ENCODE measurements at regions not wholly inside any gene's neighbourhood (a gene's known extent, or its start where the extent isn't known, plus 50 kb on each side); places are given as distances from the start of the nearest gene placed in this dataset.
"Not testable (repeated sequence)": the region's sequence is repeated elsewhere in the genome, so short reads cannot be mapped to it uniquely, and the experiment has no call there.

- DNase-seq, result no peak
These were observed 508.1 kb downstream of the STIM2 start for GRCh38 chr4:27368781-27369180.

DNA sequence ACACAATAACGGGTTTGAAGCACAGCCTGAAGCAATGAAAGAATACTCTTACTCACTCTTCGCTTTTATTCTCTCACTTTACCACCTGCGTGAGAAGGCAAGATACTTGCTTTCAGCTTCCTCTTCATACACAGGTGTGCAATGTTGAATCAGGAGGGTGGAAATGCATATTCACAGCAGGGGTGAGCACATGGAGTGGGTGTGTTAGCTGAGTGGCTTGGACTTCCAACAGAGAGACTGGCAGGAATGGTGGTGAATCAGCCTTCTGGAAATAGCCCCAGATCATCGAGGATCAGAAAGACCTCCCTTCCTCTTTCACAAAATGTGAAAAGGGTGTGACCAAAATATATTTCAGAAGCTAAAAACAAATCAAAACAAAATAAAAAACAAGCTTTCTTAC lies 521.2 kb downstream of the STIM2 start:
- DNase-seq, result no peak

DNA sequence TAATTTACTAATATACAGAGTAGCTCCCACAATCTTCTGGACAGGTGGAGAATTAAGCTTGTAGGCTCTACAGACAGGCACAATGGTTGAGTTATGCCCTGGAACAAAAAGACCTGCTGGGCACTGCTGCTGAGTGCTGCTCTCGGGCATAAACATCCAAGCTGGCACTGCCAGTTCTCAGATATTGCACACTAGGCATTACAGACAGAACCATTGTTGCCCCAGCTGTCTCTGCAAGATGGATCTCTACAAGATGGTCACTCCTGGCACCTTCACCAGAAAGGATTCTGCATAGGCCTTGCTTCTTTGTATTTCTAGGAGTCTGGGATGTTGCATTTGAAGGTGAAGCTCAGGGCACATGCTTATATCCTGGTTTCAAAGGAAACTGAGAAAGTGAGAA lies 527.1 kb downstream of the STIM2 start:
- no peak for DNase-seq

GRCh38 chr4:27397886-27398285 lies 537.2 kb downstream of the STIM2 start:
- DNase-seq, result no peak

DNA sequence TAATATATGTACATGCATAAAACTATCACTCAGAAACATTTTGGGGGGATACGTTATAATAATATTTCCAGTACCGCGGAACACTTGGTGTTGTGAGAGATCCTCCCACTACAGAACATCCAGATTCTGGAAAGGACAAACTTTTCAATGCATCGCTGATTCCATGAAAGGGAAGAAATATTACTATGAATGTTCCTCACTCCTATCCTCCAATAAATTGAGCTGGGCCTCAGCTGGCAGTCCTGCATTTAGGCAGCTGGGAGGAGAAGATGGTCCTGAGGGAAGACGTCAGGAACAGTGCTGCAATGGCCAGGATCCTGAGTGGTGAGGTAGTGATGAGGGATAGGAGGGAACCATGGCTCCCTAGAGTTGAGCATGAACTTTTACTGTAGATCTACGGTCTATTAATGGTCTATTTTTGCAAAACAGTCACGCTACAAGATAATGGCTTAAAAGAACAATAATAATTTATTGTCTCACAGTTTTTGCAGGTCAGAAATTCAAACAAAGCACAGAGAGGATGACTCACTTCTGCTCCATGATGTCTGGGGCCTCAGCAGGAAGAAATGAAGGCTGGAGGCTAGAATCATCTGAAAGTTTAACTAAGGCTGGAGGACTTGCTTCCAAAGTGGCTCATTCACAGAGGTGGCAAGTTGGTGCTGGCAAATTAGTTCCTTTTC lies 538.1 kb downstream of the STIM2 start:
- no peak for DNase-seq

- DNase-seq, result no peak
These were observed 547.0 kb downstream of the STIM2 start for GRCh38 chr4:27407616-27408015.

- DNase-seq, result no peak
These were observed 552.0 kb downstream of the STIM2 start for GRCh38 chr4:27412613-27413012.

DNA sequence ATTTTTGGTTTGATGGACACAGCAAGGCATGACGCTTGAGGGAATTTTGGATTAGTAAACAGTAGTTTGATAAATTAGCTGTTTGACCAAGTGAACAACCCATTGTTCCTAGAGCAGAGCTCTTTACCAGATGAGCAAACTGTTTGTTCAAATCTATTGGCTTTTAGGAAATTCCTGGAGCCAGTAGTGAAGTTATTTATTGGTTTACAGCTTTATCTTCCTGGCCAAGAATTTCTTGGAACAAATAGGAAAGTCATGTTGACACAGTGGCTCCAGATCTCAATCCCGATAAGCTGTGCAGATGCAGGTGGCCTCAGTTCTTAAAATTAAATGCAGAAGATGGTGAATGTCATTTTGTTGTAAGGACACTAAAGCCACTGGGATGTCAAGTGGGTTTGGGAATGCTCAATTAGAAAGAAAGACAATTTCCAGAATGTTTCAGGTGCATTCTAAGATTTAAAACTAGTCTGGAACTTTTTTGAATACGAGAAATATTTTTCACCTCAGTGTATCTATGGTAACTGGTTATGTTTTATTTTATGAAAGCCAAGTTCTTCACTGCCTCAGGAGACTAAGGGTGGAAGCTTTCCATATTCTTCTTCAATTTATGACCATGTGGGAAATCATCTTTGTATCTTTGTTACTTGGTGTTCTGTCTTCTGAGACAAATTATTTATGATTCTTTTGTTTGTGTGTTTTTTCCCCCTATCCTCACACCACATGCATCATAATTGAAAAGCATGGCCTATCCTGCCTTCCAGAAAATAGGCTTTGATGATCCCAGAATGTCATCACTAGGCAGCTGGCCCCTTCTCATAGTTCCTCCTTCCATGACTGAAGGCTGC lies 554.5 kb downstream of the STIM2 start:
- no peak for DNase-seq

DNA sequence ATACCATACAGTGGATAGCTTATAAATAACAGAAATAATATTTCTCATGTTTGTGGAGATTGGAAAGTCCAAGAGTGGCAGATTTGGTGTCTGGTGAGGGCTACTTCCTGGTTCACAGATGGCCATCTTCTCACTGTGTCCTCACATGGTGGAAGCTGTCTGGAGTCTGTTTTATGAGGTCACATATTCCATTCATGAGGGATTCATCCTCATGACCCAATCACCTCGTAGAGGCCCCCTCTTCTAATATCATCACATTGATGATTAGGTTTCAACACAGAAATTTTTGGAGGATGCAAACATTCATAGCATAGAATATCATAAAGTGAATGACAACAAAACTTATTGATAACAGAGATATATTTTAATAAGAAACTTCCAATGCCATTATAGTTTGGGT lies 568.0 kb downstream of the STIM2 start:
- no peak for DNase-seq

GRCh38 chr4:27429364-27429871 lies 568.8 kb downstream of the STIM2 start:
- DNase-seq, result no peak

GRCh38 chr4:27442146-27442545 lies 581.5 kb downstream of the STIM2 start:
- DNase-seq, result no peak

DNA sequence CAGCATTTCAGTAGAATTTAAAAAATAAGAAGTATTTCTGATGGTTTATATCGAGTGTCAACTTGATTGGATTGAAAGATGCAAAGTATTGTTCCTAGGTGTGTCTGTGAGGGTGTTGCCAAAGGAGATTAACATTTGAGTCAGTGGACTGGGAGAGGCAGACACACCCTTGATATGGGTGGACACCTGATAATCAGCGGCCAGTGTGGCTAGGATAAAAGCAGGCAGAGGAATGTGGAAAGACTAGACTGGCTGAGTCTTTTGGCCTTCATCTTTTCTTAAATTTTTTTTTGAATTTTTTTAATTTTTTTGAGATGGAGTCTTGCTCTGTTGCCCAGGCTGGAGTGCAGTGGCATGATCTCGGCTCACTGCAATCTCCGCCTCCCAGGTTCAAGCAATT lies 582.0 kb downstream of the STIM2 start:
- not testable (repeated sequence) for DNase-seq

DNA sequence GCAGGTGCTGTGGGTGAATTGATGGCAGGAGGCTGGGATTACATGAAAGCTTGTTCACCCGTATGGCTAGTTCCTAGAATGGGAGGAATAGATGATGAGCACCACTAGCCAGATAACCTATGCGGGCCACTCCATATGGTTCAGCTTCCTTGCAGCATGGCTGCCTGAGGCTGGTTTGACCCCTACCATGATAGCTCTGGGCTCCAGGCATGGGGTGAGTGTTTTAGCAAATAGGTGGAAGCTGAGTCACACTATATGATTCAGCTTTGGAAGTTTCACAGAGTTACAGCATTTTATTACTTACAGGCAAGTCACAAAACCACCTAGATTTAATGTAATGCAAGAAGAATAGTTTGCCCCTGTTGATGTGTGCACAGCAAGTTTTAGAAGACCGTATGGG lies 603.2 kb downstream of the STIM2 start:
- no peak for DNase-seq

- DNase-seq, result no peak
These were observed 606.7 kb downstream of the STIM2 start for GRCh38 chr4:27467351-27467750.

- no peak for DNase-seq
These were observed 611.7 kb downstream of the STIM2 start for GRCh38 chr4:27472364-27472763.

GRCh38 chr4:27474691-27475090 lies 614.0 kb downstream of the STIM2 start:
- DNase-seq, result no peak

GRCh38 chr4:27484216-27484615 lies 623.6 kb downstream of the STIM2 start:
- no peak for DNase-seq

GRCh38 chr4:27490315-27490714 lies 629.7 kb downstream of the STIM2 start:
- no peak for DNase-seq

- DNase-seq, result no peak
These were observed 630.1 kb downstream of the STIM2 start for GRCh38 chr4:27490766-27491165.

DNA sequence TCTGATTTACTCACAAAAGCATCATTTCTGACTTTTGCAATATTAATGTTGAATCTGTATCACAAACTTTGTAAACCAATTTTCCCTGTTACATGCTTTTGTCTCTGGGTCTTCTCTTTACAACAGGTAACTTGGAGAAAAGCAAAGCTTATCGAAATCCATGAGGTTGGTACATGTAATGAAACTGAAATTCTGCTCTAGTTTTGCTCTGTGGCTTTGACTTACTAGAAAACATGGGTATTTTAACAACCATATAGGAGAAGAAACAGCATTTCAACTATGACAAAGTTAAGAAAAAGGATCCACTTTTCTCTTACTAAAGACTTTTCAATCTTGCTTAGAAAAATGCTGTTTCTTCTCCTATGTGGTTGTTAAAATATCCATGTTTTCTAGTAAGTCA lies 645.8 kb downstream of the STIM2 start:
- no peak for DNase-seq

DNA sequence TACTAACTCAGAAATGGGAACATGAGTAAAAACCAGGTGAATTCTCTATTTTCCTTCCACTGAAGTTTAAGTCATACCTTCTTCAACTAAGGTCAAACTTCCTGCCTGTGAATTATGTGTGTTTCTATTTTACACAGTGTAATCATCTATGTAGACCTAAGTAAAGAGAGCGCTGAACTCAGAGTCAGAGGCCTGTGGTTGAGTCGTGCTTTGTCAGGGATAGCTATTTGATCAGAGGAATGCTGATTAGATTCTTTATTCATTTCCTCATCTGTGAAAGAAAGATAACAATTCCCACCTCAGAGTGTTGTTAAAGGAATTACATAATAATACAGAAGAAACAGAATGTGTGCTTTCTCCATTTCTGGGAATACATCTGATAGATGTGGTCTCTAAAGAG lies 654.1 kb downstream of the STIM2 start:
- no peak for DNase-seq

- no peak for DNase-seq
These were observed 654.5 kb downstream of the STIM2 start for GRCh38 chr4:27515140-27515539.

DNA sequence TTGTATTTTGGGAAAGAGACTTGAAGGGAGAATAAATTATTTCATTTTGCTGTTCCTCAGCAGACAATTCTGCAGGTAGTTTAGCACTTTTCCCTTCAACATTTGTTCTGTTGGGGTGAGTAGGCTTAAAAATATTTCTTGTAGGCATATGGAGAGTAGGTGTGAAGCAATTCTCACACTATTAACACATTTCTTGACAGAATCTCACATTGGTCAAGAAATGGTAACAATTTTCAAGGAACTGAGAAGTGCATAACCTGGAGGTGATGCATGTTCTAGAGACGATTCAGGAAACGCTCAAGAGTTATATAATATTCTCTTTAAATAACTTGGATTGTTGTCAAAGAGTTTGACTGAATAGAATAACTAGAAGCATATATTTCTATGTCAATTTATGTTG lies 658.2 kb downstream of the STIM2 start:
- no peak for DNase-seq

DNA sequence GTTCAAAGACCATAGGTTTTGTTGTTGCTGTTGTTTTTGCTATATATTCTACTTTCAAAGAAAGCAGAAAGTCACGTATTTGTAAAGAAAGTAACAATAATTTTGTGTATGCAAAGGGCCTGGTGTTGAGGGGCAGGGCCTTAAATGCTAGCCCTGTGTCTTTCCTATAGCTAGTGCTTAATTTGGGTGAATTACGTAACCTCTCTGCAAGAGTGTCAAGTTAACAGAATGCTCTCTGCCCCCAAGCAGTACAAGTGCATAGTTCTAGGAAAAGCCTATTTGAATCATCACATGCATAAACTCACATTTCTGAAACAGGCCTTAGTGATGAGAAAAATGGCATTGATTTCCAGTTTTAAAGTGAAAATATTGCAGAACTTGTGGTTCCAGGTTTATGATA lies 663.6 kb downstream of the STIM2 start:
- no peak for DNase-seq
